ENCODE measurements at regions not wholly inside any gene's neighbourhood (a gene's known extent, or its start where the extent isn't known, plus 50 kb on each side); places are given as distances from the start of the nearest gene placed in this dataset.
"Not testable (repeated sequence)": the region's sequence is repeated elsewhere in the genome, so short reads cannot be mapped to it uniquely, and the experiment has no call there.

DNA sequence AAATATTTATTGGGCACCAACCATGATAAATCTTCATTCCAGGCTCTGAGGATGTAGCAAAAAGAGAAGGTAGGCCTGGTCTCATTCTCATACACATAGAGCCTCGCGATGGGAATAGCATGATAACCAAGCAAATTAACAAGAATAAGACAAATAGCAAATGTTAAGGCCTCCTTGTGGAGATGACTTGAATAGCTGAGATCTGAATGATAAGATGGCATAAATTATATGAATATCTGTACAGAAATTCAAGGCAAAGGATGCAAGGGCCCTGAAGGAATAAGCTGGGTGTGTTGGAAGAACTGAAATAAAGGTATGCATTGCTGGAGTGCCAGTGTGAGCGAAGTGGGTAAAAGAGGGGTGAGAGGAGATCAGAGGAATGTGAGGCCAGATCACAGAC lies 114.8 kb downstream of the ALX1 start:
- Mint-ChIP-seq H3K27ac (no peak overlapping the region), H3K4me3 (no peak overlapping the region), H3K4me1 (no peaks in the 10 kb centered on the region), H3K27me3 (no peaks in the 10 kb centered on the region), H3K9me3 (ENCODE audit: low read depth) (no peaks in the 10 kb centered on the region), H3K36me3 (no peaks in the 10 kb centered on the region)
- CTCF ChIA-PET, result no interaction called here
- no peak for ATAC-seq
- DNase-seq, result no peak

GRCh38 chr12:85405262-85405661 lies 125.2 kb downstream of the ALX1 start:
- H3K27ac Mint-ChIP-seq, result no peak overlapping the region
- no peaks in the 10 kb centered on the region for H3K36me3 Mint-ChIP-seq
- no peaks in the 10 kb centered on the region for H3K4me1 Mint-ChIP-seq
- H3K4me3 Mint-ChIP-seq, result no peak overlapping the region
- no peaks in the 10 kb centered on the region for H3K9me3 Mint-ChIP-seq (ENCODE audit: low read depth)
- CTCF ChIA-PET, result no interaction called here
- DNase-seq, result no peak
- no peaks in the 10 kb centered on the region for H3K27me3 Mint-ChIP-seq
- no peak for ATAC-seq

GRCh38 chr12:85405781-85406522 lies 125.9 kb downstream of the ALX1 start:
- ATAC-seq (no peak), DNase-seq (no peak)
- Mint-ChIP-seq H3K4me3 (no peak overlapping the region), H3K4me1 (no peaks in the 10 kb centered on the region), H3K27ac (no peak overlapping the region), H3K9me3 (ENCODE audit: low read depth) (no peaks in the 10 kb centered on the region), H3K36me3 (no peaks in the 10 kb centered on the region), H3K27me3 (no peaks in the 10 kb centered on the region)
- CTCF ChIA-PET, result no interaction called here

DNA sequence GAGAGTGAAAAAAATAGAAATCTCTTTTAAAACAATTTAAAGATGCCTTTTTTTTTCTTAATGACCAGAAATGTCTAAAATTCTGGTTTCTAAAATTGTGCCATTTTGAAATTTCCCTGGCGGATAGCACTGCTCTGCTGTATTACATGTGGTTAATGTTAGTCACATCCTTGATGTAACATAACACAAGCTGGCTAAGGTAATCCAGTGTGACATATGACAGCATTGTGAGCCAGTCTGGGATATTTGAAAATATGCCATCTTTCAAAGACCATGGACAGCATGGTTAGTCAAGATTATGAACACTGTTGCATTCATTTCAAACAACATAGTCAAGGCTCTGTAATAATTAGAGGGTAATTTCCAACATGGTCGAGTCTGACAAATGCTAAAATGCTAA lies 133.2 kb downstream of the ALX1 start:
- Mint-ChIP-seq H3K27me3 (no peaks in the 10 kb centered on the region), H3K27ac (no peak overlapping the region), H3K36me3 (no peaks in the 10 kb centered on the region), H3K4me1 (no peaks in the 10 kb centered on the region), H3K4me3 (no peak overlapping the region), H3K9me3 (ENCODE audit: low read depth) (peaks cover 5% of the 10 kb centered on the region)
- ATAC-seq (no peak), DNase-seq (no peak)
- CTCF ChIA-PET, result no interaction called here

GRCh38 chr12:85422762-85423161 lies 142.7 kb downstream of the ALX1 start:
- DNase-seq, result no peak
- CTCF ChIA-PET, result no interaction called here
- Mint-ChIP-seq H3K9me3 (ENCODE audit: low read depth) (no peaks in the 10 kb centered on the region), H3K36me3 (no peaks in the 10 kb centered on the region), H3K27me3 (no peaks in the 10 kb centered on the region), H3K27ac (no peak overlapping the region), H3K4me3 (no peak overlapping the region), H3K4me1 (no peaks in the 10 kb centered on the region)
- ATAC-seq, result no peak

- ATAC-seq (no peak), DNase-seq (no peak)
- H3K27me3 Mint-ChIP-seq, result no peaks in the 10 kb centered on the region
- H3K9me3 Mint-ChIP-seq (ENCODE audit: low read depth), result peaks cover 4% of the 10 kb centered on the region
- no peaks in the 10 kb centered on the region for H3K36me3 Mint-ChIP-seq
- CTCF ChIA-PET, result interaction anchor here (1.5 to 1.8 kb wide), 2 partner anchors 443 to 447 kb away, joined by 5 to 6 read pairs; no protein-coding TSS in a partner anchor
- H3K27ac Mint-ChIP-seq, result no peak overlapping the region
- H3K4me3 Mint-ChIP-seq, result no peak overlapping the region
- H3K4me1 Mint-ChIP-seq, result no peaks in the 10 kb centered on the region
Observed at GRCh38 chr12:85423947-85424346, 143.9 kb downstream of the ALX1 start.

- Mint-ChIP-seq H3K27ac (no peak overlapping the region), H3K4me3 (no peak overlapping the region), H3K4me1 (no peaks in the 10 kb centered on the region), H3K36me3 (no peaks in the 10 kb centered on the region), H3K9me3 (ENCODE audit: low read depth) (peaks cover 4% of the 10 kb centered on the region), H3K27me3 (no peaks in the 10 kb centered on the region)
- CTCF ChIA-PET, result interaction anchor here (0.9 to 1.8 kb wide), 4 partner anchors 24 to 446 kb away, joined by 3 to 6 read pairs (median 4); no protein-coding TSS in a partner anchor
- ATAC-seq (no peak), DNase-seq (no peak)
Observed at GRCh38 chr12:85424581-85425348, 144.7 kb downstream of the ALX1 start.

GRCh38 chr12:85425349-85425612 lies 145.3 kb downstream of the ALX1 start:
- CTCF ChIA-PET, result interaction anchor here (0.9 to 1.8 kb wide), 4 partner anchors 23 to 446 kb away, joined by 3 to 6 read pairs (median 4); no protein-coding TSS in a partner anchor
- DNase-seq (no peak), ATAC-seq (no peak)
- H3K4me3 Mint-ChIP-seq, result no peak overlapping the region
- no peaks in the 10 kb centered on the region for H3K36me3 Mint-ChIP-seq
- H3K4me1 Mint-ChIP-seq, result no peaks in the 10 kb centered on the region
- H3K9me3 Mint-ChIP-seq (ENCODE audit: low read depth), result peaks cover 4% of the 10 kb centered on the region
- no peak overlapping the region for H3K27ac Mint-ChIP-seq
- no peaks in the 10 kb centered on the region for H3K27me3 Mint-ChIP-seq

- Mint-ChIP-seq H3K27me3 (no peaks in the 10 kb centered on the region), H3K27ac (no peak overlapping the region), H3K36me3 (no peaks in the 10 kb centered on the region), H3K4me1 (no peaks in the 10 kb centered on the region), H3K9me3 (ENCODE audit: low read depth) (peaks cover 4% of the 10 kb centered on the region), H3K4me3 (no peak overlapping the region)
- no peak for DNase-seq
- no peak for ATAC-seq
- CTCF ChIA-PET, result no interaction called here
Observed at GRCh38 chr12:85425926-85426325, 145.9 kb downstream of the ALX1 start.

- H3K27ac Mint-ChIP-seq; H3K9me3 Mint-ChIP-seq (ENCODE audit: low read depth); H3K4me1 Mint-ChIP-seq; DNase-seq; H3K36me3 Mint-ChIP-seq; ATAC-seq; H3K27me3 Mint-ChIP-seq; CTCF ChIA-PET; H3K4me3 Mint-ChIP-seq: not testable (repeated sequence)
Observed at GRCh38 chr12:85433148-85433547, 153.1 kb downstream of the ALX1 start.

GRCh38 chr12:85440271-85440670 lies 160.3 kb downstream of the ALX1 start:
- DNase-seq (no peak), ATAC-seq (no peak)
- Mint-ChIP-seq H3K36me3 (no peaks in the 10 kb centered on the region), H3K4me1 (no peaks in the 10 kb centered on the region), H3K27ac (no peak overlapping the region), H3K27me3 (no peaks in the 10 kb centered on the region), H3K4me3 (no peak overlapping the region), H3K9me3 (ENCODE audit: low read depth) (peaks cover 3% of the 10 kb centered on the region)
- CTCF ChIA-PET, result no interaction called here

- no peaks in the 10 kb centered on the region for H3K4me1 Mint-ChIP-seq
- CTCF ChIA-PET, result no interaction called here
- no peak for DNase-seq
- H3K36me3 Mint-ChIP-seq, result no peaks in the 10 kb centered on the region
- no peak overlapping the region for H3K27ac Mint-ChIP-seq
- no peaks in the 10 kb centered on the region for H3K27me3 Mint-ChIP-seq
- no peak overlapping the region for H3K4me3 Mint-ChIP-seq
- ATAC-seq, result no peak
- peaks cover 3% of the 10 kb centered on the region for H3K9me3 Mint-ChIP-seq (ENCODE audit: low read depth)
Observed at GRCh38 chr12:85441025-85441424, 161.0 kb downstream of the ALX1 start.

DNA sequence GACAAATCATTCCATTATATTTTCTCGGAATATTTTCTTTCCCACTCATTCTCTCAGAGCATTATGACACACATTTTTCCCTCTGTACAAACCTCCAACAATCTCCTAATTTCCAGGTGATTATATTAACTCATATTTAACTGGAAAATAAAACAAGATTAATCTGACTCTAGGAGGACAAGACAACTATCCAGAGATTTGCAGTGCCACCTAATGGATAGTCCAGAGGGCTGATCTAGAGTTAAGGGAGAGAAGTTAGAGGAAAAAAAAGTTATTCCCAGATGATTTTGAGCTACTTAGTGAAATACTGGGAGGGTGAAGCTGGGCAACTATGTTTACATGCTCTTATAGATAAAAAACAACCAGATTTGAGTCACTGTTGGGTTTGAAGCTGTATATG lies 161.7 kb downstream of the ALX1 start:
- CTCF ChIA-PET, result no interaction called here
- Mint-ChIP-seq H3K9me3 (ENCODE audit: low read depth) (peaks cover 3% of the 10 kb centered on the region), H3K4me3 (no peak overlapping the region), H3K4me1 (no peaks in the 10 kb centered on the region), H3K27me3 (no peaks in the 10 kb centered on the region), H3K36me3 (no peaks in the 10 kb centered on the region), H3K27ac (no peak overlapping the region)
- ATAC-seq, result no peak
- no peak for DNase-seq
